HEK293 (cell line): ENCODE measurements at regions not wholly inside any gene's neighbourhood (a gene's known extent, or its start where the extent isn't known, plus 50 kb on each side); places are given as distances from the start of the nearest gene placed in this dataset.

ENCODE experiments used
- CTCF ChIA-PET: fragments of 350-600 bp; formaldehyde crosslinking; extraction: SDS; loops from one replicate; lab custom pipeline; 2021; ENCODE audit warnings: antibody characterized with exemption; lab: Yijun Ruan, JAX
- POLR2A ChIA-PET: fragments of 300-600 bp; formaldehyde crosslinking; extraction: SDS; loops from one replicate; lab custom pipeline; 2020; ENCODE audit warnings: antibody characterized with exemption, inconsistent platforms; lab: Yijun Ruan, JAX
- H3K27ac ChIP-seq: fragments of 200-500 bp; sonication (Bioruptor generic); 2 replicates; pipeline ENCODE4 v1.5.1; 2014; ENCODE audit warnings: low read depth, low read length, control low read depth, inconsistent platforms; ENCODE audit errors: extremely low read depth
- H3K36me3 ChIP-seq, 2 experiments: fragments of 200-500 bp in 1 of 2; sonication (Bioruptor generic) in 1 of 2; 1 replicate in 1 of 2; 2 replicates in 1 of 2; pipeline ENCODE4 v1.5.1; 2014 to 2017; ENCODE audit warnings: inconsistent platforms in 2 of 2, low read length in 2 of 2; ENCODE audit not compliant: control insufficient read depth in 2 of 2, insufficient read depth in 1 of 2
- H3K4me1 ChIP-seq: fragments of 200-500 bp; sonication (Bioruptor generic); 2 replicates; pipeline ENCODE4 v1.5.1; 2014; ENCODE audit warnings: mild to moderate bottlenecking, low read length, inconsistent platforms; ENCODE audit not compliant: control insufficient read depth, insufficient read depth
- H3K4me3 ChIP-seq: 2 replicates; pipeline ENCODE4 v1.5.1; 2011; ENCODE audit warnings: low read depth, mild to moderate bottlenecking, control low read depth, low read length, moderate library complexity
- H3K9me3 ChIP-seq: fragments of 200-500 bp; sonication (Bioruptor generic); 2 replicates; pipeline ENCODE4 v1.5.1; 2014; ENCODE audit warnings: low read depth, low read length, inconsistent platforms; ENCODE audit not compliant: control insufficient read depth, insufficient read depth
- BCL11B ChIP-seq: fragments of 450-650 bp; formaldehyde crosslinking; IDR thresholded peaks from 2 replicates; pipeline ENCODE4 v1.5.1; 2016; ENCODE audit warnings: low read depth, missing biosample characterization, missing genetic modification characterization
- HOXC10 ChIP-seq: sonication (generic); formaldehyde crosslinking; IDR thresholded peaks from 2 replicates; pipeline ENCODE4 v1.8.1; 2023; ENCODE audit warnings: mild to moderate bottlenecking, missing genetic modification reagents
- IKZF3 ChIP-seq: fragments of 450-650 bp; IDR thresholded peaks from 2 replicates; pipeline ENCODE4 v1.5.0; 2018; ENCODE audit warnings: missing biosample characterization, mild to moderate bottlenecking, missing genetic modification characterization, moderate library complexity
- ZBTB17 ChIP-seq: fragments of 450-650 bp; formaldehyde crosslinking; IDR thresholded peaks from 2 replicates; pipeline ENCODE4 v1.5.1; 2016; ENCODE audit warnings: missing biosample characterization, missing genetic modification characterization
- ZNF114 ChIP-seq: fragments of 450-650 bp; formaldehyde crosslinking; IDR thresholded peaks from 2 replicates; pipeline ENCODE4 v1.5.0; 2017; ENCODE audit warnings: missing biosample characterization, missing genetic modification characterization
- ZNF133 ChIP-seq: fragments of 450-650 bp; formaldehyde crosslinking; IDR thresholded peaks from 2 replicates; pipeline ENCODE4 v1.5.1; 2016; ENCODE audit warnings: missing biosample characterization, missing genetic modification characterization
- ZNF148 ChIP-seq: fragments of 450-650 bp; formaldehyde crosslinking; IDR thresholded peaks from 2 replicates; pipeline ENCODE4 v1.5.0; 2017; ENCODE audit warnings: missing biosample characterization, missing genetic modification characterization, borderline replicate concordance
- ZNF311 ChIP-seq: fragments of 450-650 bp; formaldehyde crosslinking; IDR thresholded peaks from 2 replicates; pipeline ENCODE4 v1.5.1; 2017; ENCODE audit warnings: missing biosample characterization, missing genetic modification characterization, borderline replicate concordance
- ZNF433 ChIP-seq: fragments of 450-650 bp; formaldehyde crosslinking; IDR thresholded peaks from 2 replicates; pipeline ENCODE4 v1.5.1; 2016; ENCODE audit warnings: missing biosample characterization, missing genetic modification characterization, low read depth
- ZNF473 ChIP-seq: fragments of 450-650 bp; formaldehyde crosslinking; IDR thresholded peaks from 2 replicates; pipeline ENCODE4 v1.5.1; 2017; ENCODE audit warnings: missing biosample characterization, missing genetic modification characterization
- ZNF529 ChIP-seq: fragments of 450-650 bp; formaldehyde crosslinking; IDR thresholded peaks from 2 replicates; pipeline ENCODE4 v1.5.1; 2017; ENCODE audit warnings: missing genetic modification characterization, missing biosample characterization; ENCODE audit not compliant: insufficient replicate concordance
- ZNF530 ChIP-seq: fragments of 450-650 bp; formaldehyde crosslinking; IDR thresholded peaks from 2 replicates; pipeline ENCODE4 v1.5.1; 2016; ENCODE audit warnings: low read depth, missing biosample characterization, missing genetic modification characterization
- TF ChIP-seq, protein P1 (sequence below): fragments of 450-650 bp; formaldehyde crosslinking; IDR thresholded peaks from 2 replicates; pipeline ENCODE4 v1.5.1; 2016; ENCODE audit warnings: missing biosample characterization, missing genetic modification characterization
- TF ChIP-seq, protein P2 (sequence below): fragments of 450-650 bp; IDR thresholded peaks from 2 replicates; pipeline ENCODE4 v1.5.1; 2018; ENCODE audit warnings: missing biosample characterization, missing genetic modification characterization
- TF ChIP-seq, protein P3 (sequence below): fragments of 450-650 bp; formaldehyde crosslinking; IDR thresholded peaks from 2 replicates; pipeline ENCODE4 v1.5.1; 2016; ENCODE audit warnings: missing biosample characterization, missing genetic modification characterization, borderline replicate concordance
- TF ChIP-seq, protein P4 (sequence below): fragments of 450-650 bp; formaldehyde crosslinking; conservative IDR thresholded peaks from 2 replicates; pipeline ENCODE4 v1.5.1; 2016; ENCODE audit warnings: low read depth, missing biosample characterization, missing genetic modification characterization

- TF ChIP-seq, protein P1, sequence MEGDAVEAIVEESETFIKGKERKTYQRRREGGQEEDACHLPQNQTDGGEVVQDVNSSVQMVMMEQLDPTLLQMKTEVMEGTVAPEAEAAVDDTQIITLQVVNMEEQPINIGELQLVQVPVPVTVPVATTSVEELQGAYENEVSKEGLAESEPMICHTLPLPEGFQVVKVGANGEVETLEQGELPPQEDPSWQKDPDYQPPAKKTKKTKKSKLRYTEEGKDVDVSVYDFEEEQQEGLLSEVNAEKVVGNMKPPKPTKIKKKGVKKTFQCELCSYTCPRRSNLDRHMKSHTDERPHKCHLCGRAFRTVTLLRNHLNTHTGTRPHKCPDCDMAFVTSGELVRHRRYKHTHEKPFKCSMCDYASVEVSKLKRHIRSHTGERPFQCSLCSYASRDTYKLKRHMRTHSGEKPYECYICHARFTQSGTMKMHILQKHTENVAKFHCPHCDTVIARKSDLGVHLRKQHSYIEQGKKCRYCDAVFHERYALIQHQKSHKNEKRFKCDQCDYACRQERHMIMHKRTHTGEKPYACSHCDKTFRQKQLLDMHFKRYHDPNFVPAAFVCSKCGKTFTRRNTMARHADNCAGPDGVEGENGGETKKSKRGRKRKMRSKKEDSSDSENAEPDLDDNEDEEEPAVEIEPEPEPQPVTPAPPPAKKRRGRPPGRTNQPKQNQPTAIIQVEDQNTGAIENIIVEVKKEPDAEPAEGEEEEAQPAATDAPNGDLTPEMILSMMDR (tag by site-specific recombination): no peak
- TF ChIP-seq BCL11B (tag by site-specific recombination): no peak
- no peak for TF ChIP-seq ZNF133
- no peak for TF ChIP-seq ZNF311 (tag by site-specific recombination)
These were observed 91.7 kb upstream of the PELI2 start (continued) for GRCh38 chr14:56026506-56026905.

DNA sequence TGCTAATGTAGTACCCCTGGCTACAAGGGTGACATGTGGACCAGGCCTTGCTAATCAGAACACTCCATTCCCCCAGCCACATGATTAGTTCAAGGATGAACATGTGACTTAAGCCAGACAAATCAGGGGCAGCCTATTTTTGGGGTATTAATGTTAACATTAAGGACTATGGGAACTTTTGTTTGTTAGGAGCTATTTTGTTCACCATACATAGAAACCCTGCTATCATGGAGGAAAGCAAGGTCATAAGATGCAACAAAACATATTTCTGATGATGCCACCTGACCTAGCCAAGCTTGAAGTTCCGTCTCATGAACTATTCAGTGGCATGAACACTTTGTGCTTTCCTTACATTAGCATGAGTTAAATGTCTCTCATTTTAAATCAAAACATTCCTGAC lies 90.8 kb upstream of the PELI2 start:
- POLR2A ChIA-PET: no interaction called here

More for the DNA sequence above, 90.8 kb upstream of the PELI2 start:
- CTCF ChIA-PET: no interaction called here
- TF ChIP-seq, protein P2, sequence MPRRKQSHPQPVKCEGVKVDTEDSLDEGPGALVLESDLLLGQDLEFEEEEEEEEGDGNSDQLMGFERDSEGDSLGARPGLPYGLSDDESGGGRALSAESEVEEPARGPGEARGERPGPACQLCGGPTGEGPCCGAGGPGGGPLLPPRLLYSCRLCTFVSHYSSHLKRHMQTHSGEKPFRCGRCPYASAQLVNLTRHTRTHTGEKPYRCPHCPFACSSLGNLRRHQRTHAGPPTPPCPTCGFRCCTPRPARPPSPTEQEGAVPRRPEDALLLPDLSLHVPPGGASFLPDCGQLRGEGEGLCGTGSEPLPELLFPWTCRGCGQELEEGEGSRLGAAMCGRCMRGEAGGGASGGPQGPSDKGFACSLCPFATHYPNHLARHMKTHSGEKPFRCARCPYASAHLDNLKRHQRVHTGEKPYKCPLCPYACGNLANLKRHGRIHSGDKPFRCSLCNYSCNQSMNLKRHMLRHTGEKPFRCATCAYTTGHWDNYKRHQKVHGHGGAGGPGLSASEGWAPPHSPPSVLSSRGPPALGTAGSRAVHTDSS (tag by site-specific recombination): no peak
- TF ChIP-seq, protein P3, sequence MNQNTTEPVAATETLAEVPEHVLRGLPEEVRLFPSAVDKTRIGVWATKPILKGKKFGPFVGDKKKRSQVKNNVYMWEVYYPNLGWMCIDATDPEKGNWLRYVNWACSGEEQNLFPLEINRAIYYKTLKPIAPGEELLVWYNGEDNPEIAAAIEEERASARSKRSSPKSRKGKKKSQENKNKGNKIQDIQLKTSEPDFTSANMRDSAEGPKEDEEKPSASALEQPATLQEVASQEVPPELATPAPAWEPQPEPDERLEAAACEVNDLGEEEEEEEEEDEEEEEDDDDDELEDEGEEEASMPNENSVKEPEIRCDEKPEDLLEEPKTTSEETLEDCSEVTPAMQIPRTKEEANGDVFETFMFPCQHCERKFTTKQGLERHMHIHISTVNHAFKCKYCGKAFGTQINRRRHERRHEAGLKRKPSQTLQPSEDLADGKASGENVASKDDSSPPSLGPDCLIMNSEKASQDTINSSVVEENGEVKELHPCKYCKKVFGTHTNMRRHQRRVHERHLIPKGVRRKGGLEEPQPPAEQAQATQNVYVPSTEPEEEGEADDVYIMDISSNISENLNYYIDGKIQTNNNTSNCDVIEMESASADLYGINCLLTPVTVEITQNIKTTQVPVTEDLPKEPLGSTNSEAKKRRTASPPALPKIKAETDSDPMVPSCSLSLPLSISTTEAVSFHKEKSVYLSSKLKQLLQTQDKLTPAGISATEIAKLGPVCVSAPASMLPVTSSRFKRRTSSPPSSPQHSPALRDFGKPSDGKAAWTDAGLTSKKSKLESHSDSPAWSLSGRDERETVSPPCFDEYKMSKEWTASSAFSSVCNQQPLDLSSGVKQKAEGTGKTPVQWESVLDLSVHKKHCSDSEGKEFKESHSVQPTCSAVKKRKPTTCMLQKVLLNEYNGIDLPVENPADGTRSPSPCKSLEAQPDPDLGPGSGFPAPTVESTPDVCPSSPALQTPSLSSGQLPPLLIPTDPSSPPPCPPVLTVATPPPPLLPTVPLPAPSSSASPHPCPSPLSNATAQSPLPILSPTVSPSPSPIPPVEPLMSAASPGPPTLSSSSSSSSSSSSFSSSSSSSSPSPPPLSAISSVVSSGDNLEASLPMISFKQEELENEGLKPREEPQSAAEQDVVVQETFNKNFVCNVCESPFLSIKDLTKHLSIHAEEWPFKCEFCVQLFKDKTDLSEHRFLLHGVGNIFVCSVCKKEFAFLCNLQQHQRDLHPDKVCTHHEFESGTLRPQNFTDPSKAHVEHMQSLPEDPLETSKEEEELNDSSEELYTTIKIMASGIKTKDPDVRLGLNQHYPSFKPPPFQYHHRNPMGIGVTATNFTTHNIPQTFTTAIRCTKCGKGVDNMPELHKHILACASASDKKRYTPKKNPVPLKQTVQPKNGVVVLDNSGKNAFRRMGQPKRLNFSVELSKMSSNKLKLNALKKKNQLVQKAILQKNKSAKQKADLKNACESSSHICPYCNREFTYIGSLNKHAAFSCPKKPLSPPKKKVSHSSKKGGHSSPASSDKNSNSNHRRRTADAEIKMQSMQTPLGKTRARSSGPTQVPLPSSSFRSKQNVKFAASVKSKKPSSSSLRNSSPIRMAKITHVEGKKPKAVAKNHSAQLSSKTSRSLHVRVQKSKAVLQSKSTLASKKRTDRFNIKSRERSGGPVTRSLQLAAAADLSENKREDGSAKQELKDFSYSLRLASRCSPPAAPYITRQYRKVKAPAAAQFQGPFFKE (tag by site-specific recombination): no peak
- TF ChIP-seq, protein P4, sequence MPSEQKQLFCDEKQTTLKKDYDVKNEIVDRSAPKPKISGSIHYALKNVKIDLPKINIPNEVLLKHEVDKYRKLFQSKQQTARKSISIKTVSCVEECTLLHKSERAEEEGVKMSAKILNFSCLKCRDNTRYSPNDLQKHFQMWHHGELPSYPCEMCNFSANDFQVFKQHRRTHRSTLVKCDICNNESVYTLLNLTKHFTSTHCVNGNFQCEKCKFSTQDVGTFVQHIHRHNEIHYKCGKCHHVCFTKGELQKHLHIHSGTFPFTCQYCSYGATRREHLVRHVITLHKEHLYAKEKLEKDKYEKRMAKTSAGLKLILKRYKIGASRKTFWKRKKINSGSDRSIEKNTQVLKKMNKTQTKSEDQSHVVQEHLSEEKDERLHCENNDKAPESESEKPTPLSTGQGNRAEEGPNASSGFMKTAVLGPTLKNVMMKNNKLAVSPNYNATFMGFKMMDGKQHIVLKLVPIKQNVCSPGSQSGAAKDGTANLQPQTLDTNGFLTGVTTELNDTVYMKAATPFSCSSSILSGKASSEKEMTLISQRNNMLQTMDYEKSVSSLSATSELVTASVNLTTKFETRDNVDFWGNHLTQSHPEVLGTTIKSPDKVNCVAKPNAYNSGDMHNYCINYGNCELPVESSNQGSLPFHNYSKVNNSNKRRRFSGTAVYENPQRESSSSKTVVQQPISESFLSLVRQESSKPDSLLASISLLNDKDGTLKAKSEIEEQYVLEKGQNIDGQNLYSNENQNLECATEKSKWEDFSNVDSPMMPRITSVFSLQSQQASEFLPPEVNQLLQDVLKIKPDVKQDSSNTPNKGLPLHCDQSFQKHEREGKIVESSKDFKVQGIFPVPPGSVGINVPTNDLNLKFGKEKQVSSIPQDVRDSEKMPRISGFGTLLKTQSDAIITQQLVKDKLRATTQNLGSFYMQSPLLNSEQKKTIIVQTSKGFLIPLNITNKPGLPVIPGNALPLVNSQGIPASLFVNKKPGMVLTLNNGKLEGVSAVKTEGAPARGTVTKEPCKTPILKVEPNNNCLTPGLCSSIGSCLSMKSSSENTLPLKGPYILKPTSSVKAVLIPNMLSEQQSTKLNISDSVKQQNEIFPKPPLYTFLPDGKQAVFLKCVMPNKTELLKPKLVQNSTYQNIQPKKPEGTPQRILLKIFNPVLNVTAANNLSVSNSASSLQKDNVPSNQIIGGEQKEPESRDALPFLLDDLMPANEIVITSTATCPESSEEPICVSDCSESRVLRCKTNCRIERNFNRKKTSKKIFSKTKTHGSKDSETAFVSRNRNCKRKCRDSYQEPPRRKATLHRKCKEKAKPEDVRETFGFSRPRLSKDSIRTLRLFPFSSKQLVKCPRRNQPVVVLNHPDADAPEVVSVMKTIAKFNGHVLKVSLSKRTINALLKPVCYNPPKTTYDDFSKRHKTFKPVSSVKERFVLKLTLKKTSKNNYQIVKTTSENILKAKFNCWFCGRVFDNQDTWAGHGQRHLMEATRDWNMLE (tag by site-specific recombination): no peak
- TF ChIP-seq ZNF433 (no peak), IKZF3 (tag by site-specific recombination) (no peak), ZNF148 (tag by site-specific recombination) (no peak), ZNF529 (tag by site-specific recombination) (no peak), ZNF473 (no peak), ZNF114 (tag by site-specific recombination) (no peak), ZBTB17 (tag by site-specific recombination) (no peak), HOXC10 (CRISPR knock-in tag) (no peak), ZNF530 (no peak)
- Histone ChIP-seq H3K9me3 (no peaks in the 10 kb centered on the region), H3K36me3 (no peaks in the 10 kb centered on the region), H3K27ac (no peak overlapping the region), H3K4me3 (no peak overlapping the region), H3K4me1 (no peaks in the 10 kb centered on the region)
